HEK293T (cell line): ENCODE measurements at regions not wholly inside any gene's neighbourhood (a gene's known extent, or its start where the extent isn't known, plus 50 kb on each side); places are given as distances from the start of the nearest gene placed in this dataset.

ENCODE experiments used
- BHLHE40 ChIP-seq: fragments of 450-650 bp; IDR thresholded peaks from 2 replicates; pipeline ENCODE4 v1.6.1; 2016; ENCODE audit warnings: mild to moderate bottlenecking, moderate library complexity, borderline replicate concordance
- FOXA1 ChIP-seq: fragments of 450-650 bp; IDR thresholded peaks from 2 replicates; pipeline ENCODE4 v1.6.1; 2016; ENCODE audit warnings: mild to moderate bottlenecking
- FOXK2 ChIP-seq: fragments of 450-650 bp; IDR thresholded peaks from 2 replicates; pipeline ENCODE4 v1.6.1; 2016; ENCODE audit warnings: mild to moderate bottlenecking
- FOXM1 ChIP-seq: fragments of 450-650 bp; IDR thresholded peaks from 2 replicates; pipeline ENCODE4 v1.6.1; 2017; ENCODE audit warnings: mild to moderate bottlenecking, borderline replicate concordance
- NFRKB ChIP-seq: fragments of 450-650 bp; IDR thresholded peaks from 2 replicates; pipeline ENCODE4 v1.6.1; 2016; ENCODE audit warnings: mild to moderate bottlenecking, moderate library complexity
- PKNOX1 ChIP-seq: fragments of 450-650 bp; IDR thresholded peaks from 2 replicates; pipeline ENCODE4 v1.6.1; 2016
- SP1 ChIP-seq: fragments of 450-650 bp; IDR thresholded peaks from 2 replicates; pipeline ENCODE4 v1.6.1; 2017
- TARDBP ChIP-seq: fragments of 450-650 bp; IDR thresholded peaks from 2 replicates; pipeline ENCODE4 v1.6.1; 2016
- ZNF384 ChIP-seq: fragments of 450-650 bp; IDR thresholded peaks from 2 replicates; pipeline ENCODE4 v1.6.1; 2016

- no peak for TF ChIP-seq FOXK2
- TF ChIP-seq SP1: no peak
- no peak for TF ChIP-seq PKNOX1
- TF ChIP-seq FOXM1: no peak
- no peak for TF ChIP-seq TARDBP
- TF ChIP-seq NFRKB: no peak
- TF ChIP-seq ZNF384: no peak
- no peak for TF ChIP-seq BHLHE40
- TF ChIP-seq FOXA1: no peak
Measured at GRCh38 chr14:40296821-40297220, 864.6 kb upstream of the FBXO33 start.
